ENCODE measurements at regions not wholly inside any gene's neighbourhood (a gene's known extent, or its start where the extent isn't known, plus 50 kb on each side); places are given as distances from the start of the nearest gene placed in this dataset.
A peak's percentile ranks its signal among the peaks of the same experiment; 100 is the strongest.

DNA sequence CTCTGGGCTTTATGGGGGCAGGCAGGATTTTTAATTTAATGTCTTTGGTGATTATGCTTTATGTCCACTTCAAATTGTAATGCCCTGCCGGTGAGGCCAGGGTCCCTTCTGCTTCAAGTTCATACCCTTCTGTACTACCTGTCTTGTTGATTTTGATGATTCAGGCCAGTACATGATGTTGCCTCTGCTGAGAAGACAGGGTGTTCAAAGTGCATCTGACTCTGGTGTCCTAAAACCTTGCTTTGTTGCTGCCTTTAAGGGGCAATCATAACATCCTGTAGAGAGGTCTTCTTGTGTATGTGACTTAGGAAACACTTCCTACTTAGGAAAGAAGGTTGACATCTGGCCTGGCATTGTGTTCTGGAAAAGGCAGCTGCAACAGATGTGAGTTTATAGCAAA, 113.2 kb downstream of the TMEM170B start:
- TF ChIP-seq, protein P1, sequence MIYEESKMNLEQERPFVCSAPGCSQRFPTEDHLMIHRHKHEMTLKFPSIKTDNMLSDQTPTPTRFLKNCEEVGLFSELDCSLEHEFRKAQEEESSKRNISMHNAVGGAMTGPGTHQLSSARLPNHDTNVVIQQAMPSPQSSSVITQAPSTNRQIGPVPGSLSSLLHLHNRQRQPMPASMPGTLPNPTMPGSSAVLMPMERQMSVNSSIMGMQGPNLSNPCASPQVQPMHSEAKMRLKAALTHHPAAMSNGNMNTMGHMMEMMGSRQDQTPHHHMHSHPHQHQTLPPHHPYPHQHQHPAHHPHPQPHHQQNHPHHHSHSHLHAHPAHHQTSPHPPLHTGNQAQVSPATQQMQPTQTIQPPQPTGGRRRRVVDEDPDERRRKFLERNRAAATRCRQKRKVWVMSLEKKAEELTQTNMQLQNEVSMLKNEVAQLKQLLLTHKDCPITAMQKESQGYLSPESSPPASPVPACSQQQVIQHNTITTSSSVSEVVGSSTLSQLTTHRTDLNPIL (CRISPR knock-in tag; IDR thresholded peaks at IDR 0.05; ENCODE audit: low read depth) = no peak
- TF ChIP-seq, protein P2, sequence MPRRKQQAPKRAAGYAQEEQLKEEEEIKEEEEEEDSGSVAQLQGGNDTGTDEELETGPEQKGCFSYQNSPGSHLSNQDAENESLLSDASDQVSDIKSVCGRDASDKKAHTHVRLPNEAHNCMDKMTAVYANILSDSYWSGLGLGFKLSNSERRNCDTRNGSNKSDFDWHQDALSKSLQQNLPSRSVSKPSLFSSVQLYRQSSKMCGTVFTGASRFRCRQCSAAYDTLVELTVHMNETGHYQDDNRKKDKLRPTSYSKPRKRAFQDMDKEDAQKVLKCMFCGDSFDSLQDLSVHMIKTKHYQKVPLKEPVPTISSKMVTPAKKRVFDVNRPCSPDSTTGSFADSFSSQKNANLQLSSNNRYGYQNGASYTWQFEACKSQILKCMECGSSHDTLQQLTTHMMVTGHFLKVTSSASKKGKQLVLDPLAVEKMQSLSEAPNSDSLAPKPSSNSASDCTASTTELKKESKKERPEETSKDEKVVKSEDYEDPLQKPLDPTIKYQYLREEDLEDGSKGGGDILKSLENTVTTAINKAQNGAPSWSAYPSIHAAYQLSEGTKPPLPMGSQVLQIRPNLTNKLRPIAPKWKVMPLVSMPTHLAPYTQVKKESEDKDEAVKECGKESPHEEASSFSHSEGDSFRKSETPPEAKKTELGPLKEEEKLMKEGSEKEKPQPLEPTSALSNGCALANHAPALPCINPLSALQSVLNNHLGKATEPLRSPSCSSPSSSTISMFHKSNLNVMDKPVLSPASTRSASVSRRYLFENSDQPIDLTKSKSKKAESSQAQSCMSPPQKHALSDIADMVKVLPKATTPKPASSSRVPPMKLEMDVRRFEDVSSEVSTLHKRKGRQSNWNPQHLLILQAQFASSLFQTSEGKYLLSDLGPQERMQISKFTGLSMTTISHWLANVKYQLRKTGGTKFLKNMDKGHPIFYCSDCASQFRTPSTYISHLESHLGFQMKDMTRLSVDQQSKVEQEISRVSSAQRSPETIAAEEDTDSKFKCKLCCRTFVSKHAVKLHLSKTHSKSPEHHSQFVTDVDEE (CRISPR knock-in tag; IDR thresholded peaks at IDR 0.05) = no peak
- TF ChIP-seq ESRRG (CRISPR knock-in tag; IDR thresholded peaks at IDR 0.05) (no peak), ARNTL (CRISPR knock-in tag; IDR thresholded peaks at IDR 0.05; ENCODE audit: borderline replicate concordance, low read depth) (no peak), TOX (CRISPR knock-in tag; IDR thresholded peaks at IDR 0.05; ENCODE audit: borderline replicate concordance) (no peak), ZNF8 (CRISPR knock-in tag; IDR thresholded peaks at IDR 0.05) (no peak), PPARA (CRISPR knock-in tag; IDR thresholded peaks at IDR 0.05; ENCODE audit: borderline replicate concordance) (no peak), BACH2 (CRISPR knock-in tag; IDR thresholded peaks at IDR 0.05; ENCODE audit: borderline replicate concordance) (no peak), ZNF70 (CRISPR knock-in tag; IDR thresholded peaks at IDR 0.05) (no peak)
- TF ChIP-seq, protein P3, sequence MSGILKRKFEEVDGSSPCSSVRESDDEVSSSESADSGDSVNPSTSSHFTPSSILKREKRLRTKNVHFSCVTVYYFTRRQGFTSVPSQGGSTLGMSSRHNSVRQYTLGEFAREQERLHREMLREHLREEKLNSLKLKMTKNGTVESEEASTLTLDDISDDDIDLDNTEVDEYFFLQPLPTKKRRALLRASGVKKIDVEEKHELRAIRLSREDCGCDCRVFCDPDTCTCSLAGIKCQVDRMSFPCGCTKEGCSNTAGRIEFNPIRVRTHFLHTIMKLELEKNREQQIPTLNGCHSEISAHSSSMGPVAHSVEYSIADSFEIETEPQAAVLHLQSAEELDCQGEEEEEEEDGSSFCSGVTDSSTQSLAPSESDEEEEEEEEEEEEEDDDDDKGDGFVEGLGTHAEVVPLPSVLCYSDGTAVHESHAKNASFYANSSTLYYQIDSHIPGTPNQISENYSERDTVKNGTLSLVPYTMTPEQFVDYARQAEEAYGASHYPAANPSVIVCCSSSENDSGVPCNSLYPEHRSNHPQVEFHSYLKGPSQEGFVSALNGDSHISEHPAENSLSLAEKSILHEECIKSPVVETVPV (CRISPR knock-in tag; IDR thresholded peaks at IDR 0.05) = no peak
- TF ChIP-seq, protein P4, sequence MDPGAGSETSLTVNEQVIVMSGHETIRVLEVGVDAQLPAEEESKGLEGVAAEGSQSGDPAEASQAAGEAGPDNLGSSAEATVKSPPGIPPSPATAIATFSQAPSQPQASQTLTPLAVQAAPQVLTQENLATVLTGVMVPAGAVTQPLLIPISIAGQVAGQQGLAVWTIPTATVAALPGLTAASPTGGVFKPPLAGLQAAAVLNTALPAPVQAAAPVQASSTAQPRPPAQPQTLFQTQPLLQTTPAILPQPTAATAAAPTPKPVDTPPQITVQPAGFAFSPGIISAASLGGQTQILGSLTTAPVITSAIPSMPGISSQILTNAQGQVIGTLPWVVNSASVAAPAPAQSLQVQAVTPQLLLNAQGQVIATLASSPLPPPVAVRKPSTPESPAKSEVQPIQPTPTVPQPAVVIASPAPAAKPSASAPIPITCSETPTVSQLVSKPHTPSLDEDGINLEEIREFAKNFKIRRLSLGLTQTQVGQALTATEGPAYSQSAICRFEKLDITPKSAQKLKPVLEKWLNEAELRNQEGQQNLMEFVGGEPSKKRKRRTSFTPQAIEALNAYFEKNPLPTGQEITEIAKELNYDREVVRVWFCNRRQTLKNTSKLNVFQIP (CRISPR knock-in tag; IDR thresholded peaks at IDR 0.05; ENCODE audit: borderline replicate concordance, low read depth) = no peak
- no peak for ATAC-seq

DNA sequence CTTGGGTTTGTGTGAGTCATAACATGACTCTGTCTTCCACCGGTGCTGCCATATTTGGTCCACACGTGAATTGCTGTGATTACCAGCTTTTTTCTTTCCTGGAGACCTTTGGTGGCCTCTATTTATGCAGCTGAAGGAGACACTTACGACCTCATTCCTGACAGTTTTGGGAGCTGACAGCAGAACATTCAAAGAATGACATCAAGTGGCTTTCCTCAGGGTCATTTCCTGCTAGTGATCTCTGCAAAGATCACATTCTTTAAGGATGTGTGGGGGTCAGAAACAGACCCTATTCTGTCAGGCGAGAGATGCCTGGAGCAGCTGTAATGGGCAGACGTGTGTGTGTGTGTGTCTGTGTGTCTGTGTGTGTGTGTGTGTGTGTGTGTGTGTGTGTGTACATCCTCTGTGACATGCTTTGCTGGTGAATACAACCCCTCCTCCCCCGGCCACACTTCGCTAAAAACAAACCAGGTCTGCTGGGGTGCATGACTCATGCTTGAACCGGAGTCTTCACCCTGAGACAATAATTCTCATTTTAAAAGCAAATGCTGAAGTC, 115.6 kb downstream of the TMEM170B start:
- peak; percentile 67 for ATAC-seq
- TF ChIP-seq ISL1 (CRISPR knock-in tag; IDR thresholded peaks at IDR 0.05) (peak; percentile 52; the same call in 1 of the 2 replicates), OSR1 (CRISPR knock-in tag; IDR thresholded peaks at IDR 0.05) (no peak), ESRRG (CRISPR knock-in tag; IDR thresholded peaks at IDR 0.05) (no peak), ZNF8 (CRISPR knock-in tag; IDR thresholded peaks at IDR 0.05) (no peak)
- TF ChIP-seq, protein P4 (CRISPR knock-in tag; IDR thresholded peaks at IDR 0.05; ENCODE audit: borderline replicate concordance, low read depth) = no peak

DNA sequence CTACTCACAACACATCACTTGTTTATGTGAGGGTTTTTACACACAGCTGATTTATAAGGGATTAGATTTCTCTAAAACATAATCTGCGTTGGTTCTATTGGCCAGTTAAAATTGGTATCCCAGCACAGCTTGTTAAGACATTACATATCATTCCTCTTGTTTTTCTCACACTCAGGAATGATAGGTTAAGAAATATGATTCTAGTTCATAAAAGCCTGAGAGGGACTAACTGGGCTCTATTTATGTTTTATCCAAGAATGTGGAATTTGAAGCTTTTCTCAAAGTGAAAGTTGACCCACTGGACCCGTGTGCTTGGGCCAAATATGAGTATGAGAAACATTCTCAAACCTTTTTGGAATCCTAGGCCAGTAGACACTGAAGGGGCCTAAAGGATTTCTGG, 117.3 kb downstream of the TMEM170B start:
- peak; percentile 29 for ATAC-seq
- no peak for TF ChIP-seq ARNTL (CRISPR knock-in tag; IDR thresholded peaks at IDR 0.05; ENCODE audit: borderline replicate concordance, low read depth)
- TF ChIP-seq PPARA (CRISPR knock-in tag; IDR thresholded peaks at IDR 0.05; ENCODE audit: borderline replicate concordance) = no peak
- TF ChIP-seq, protein P2 (CRISPR knock-in tag; IDR thresholded peaks at IDR 0.05) = no peak
- no peak for TF ChIP-seq SNAI2 (CRISPR knock-in tag; IDR thresholded peaks at IDR 0.05)
- TF ChIP-seq TCF4 (CRISPR knock-in tag; IDR thresholded peaks at IDR 0.05; ENCODE audit: borderline replicate concordance) = no peak
- TF ChIP-seq, protein P4 (CRISPR knock-in tag; IDR thresholded peaks at IDR 0.05; ENCODE audit: borderline replicate concordance, low read depth) = no peak
- TF ChIP-seq ZFP3 (CRISPR knock-in tag; IDR thresholded peaks at IDR 0.05) = no peak
- TF ChIP-seq, protein P3 (CRISPR knock-in tag; IDR thresholded peaks at IDR 0.05) = no peak
- TF ChIP-seq TOX (CRISPR knock-in tag; IDR thresholded peaks at IDR 0.05; ENCODE audit: borderline replicate concordance) = no peak
- TF ChIP-seq, protein P5, sequence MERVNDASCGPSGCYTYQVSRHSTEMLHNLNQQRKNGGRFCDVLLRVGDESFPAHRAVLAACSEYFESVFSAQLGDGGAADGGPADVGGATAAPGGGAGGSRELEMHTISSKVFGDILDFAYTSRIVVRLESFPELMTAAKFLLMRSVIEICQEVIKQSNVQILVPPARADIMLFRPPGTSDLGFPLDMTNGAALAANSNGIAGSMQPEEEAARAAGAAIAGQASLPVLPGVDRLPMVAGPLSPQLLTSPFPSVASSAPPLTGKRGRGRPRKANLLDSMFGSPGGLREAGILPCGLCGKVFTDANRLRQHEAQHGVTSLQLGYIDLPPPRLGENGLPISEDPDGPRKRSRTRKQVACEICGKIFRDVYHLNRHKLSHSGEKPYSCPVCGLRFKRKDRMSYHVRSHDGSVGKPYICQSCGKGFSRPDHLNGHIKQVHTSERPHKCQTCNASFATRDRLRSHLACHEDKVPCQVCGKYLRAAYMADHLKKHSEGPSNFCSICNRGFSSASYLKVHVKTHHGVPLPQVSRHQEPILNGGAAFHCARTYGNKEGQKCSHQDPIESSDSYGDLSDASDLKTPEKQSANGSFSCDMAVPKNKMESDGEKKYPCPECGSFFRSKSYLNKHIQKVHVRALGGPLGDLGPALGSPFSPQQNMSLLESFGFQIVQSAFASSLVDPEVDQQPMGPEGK (CRISPR knock-in tag; IDR thresholded peaks at IDR 0.05; ENCODE audit: borderline replicate concordance) = no peak
- TF ChIP-seq OSR1 (CRISPR knock-in tag; IDR thresholded peaks at IDR 0.05) = no peak
- TF ChIP-seq ISL1 (CRISPR knock-in tag; IDR thresholded peaks at IDR 0.05) = no peak
- no peak for TF ChIP-seq ZNF70 (CRISPR knock-in tag; IDR thresholded peaks at IDR 0.05)

All from SK-N-SH treated with all-trans-retinoic acid at 6 μM for 48 hours (cell line).